T-helper 1 cell treated with Interleukin-12 subunit alpha and Interleukin-12 subunit beta and Interleukin-4 antibody, amounts not matched to agents 30 μg/mL and 1 μg/mL, for 36 hours (primary cell): ENCODE measurements at regions not wholly inside any gene's neighbourhood (a gene's known extent, or its start where the extent isn't known, plus 50 kb on each side); places are given as distances from the start of the nearest gene placed in this dataset.

Experiments used
- H3K27ac Mint-ChIP-seq: one replicate; pipeline ENCODE4 v1.8.0; 2021; ENCODE audit warnings: mild to moderate bottlenecking, mixed read lengths
- H3K27me3 Mint-ChIP-seq: one replicate; pipeline ENCODE4 v1.8.0; 2021; ENCODE audit warnings: low read depth, mixed read lengths
- H3K36me3 Mint-ChIP-seq: one replicate; pipeline ENCODE4 v1.8.0; 2021; ENCODE audit warnings: low read depth, mixed read lengths
- H3K4me1 Mint-ChIP-seq: one replicate; pipeline ENCODE4 v1.8.0; 2021; ENCODE audit warnings: low read depth, mixed read lengths
- H3K4me3 Mint-ChIP-seq: one replicate; pipeline ENCODE4 v1.8.0; 2021; ENCODE audit warnings: mild to moderate bottlenecking, moderate library complexity, mixed read lengths
- H3K9me3 Mint-ChIP-seq: one replicate; pipeline ENCODE4 v1.8.0; 2021; ENCODE audit warnings: mixed read lengths

GRCh38 chr6:169893624-169894023, 142.2 kb downstream of the ERMARD start:
- Mint-ChIP-seq H3K27ac (no peak overlapping the region), H3K27me3 (peaks cover 3% of the 10 kb centered on the region), H3K36me3 (no peaks in the 10 kb centered on the region), H3K4me3 (no peak overlapping the region), H3K4me1 (no peaks in the 10 kb centered on the region), H3K9me3 (peaks cover 9% of the 10 kb centered on the region)

- Mint-ChIP-seq H3K4me1 (no peaks in the 10 kb centered on the region), H3K27ac (no peak overlapping the region), H3K27me3 (peaks cover 3% of the 10 kb centered on the region), H3K4me3 (no peak overlapping the region), H3K36me3 (no peaks in the 10 kb centered on the region), H3K9me3 (peaks cover 5% of the 10 kb centered on the region)
These were observed 140.4 kb downstream of the ERMARD start for GRCh38 chr6:169891846-169892245.

- no peaks in the 10 kb centered on the region for H3K4me1 Mint-ChIP-seq
- H3K4me3 Mint-ChIP-seq = no peak overlapping the region
- no peaks in the 10 kb centered on the region for H3K36me3 Mint-ChIP-seq
- H3K9me3 Mint-ChIP-seq = peaks cover 5% of the 10 kb centered on the region
- H3K27ac Mint-ChIP-seq = no peak overlapping the region
- H3K27me3 Mint-ChIP-seq = peaks cover 3% of the 10 kb centered on the region
These were observed 140.0 kb downstream of the ERMARD start for GRCh38 chr6:169891421-169891820.

GRCh38 chr6:169890901-169891300, 139.5 kb downstream of the ERMARD start:
- Mint-ChIP-seq H3K9me3 (peaks cover 5% of the 10 kb centered on the region), H3K36me3 (no peaks in the 10 kb centered on the region), H3K4me3 (no peak overlapping the region), H3K4me1 (no peaks in the 10 kb centered on the region), H3K27ac (no peak overlapping the region), H3K27me3 (peaks cover 3% of the 10 kb centered on the region)

- no peak overlapping the region for H3K27ac Mint-ChIP-seq
- H3K27me3 Mint-ChIP-seq = peaks cover 3% of the 10 kb centered on the region
- no peak overlapping the region for H3K4me3 Mint-ChIP-seq
- H3K4me1 Mint-ChIP-seq = no peaks in the 10 kb centered on the region
- H3K36me3 Mint-ChIP-seq = no peaks in the 10 kb centered on the region
- H3K9me3 Mint-ChIP-seq = peaks cover 5% of the 10 kb centered on the region
These were observed 138.6 kb downstream of the ERMARD start for GRCh38 chr6:169890049-169890448.

- Mint-ChIP-seq H3K27me3 (peaks cover 3% of the 10 kb centered on the region), H3K27ac (no peak overlapping the region), H3K36me3 (no peaks in the 10 kb centered on the region), H3K4me3 (no peak overlapping the region), H3K9me3 (peaks cover 5% of the 10 kb centered on the region), H3K4me1 (no peaks in the 10 kb centered on the region)
These were observed 136.2 kb downstream of the ERMARD start for GRCh38 chr6:169887529-169888140.

GRCh38 chr6:169886631-169887227, 135.3 kb downstream of the ERMARD start:
- Mint-ChIP-seq H3K9me3 (peaks cover 5% of the 10 kb centered on the region), H3K27me3 (peaks cover 5% of the 10 kb centered on the region), H3K36me3 (no peaks in the 10 kb centered on the region), H3K4me3 (no peak overlapping the region), H3K27ac (no peak overlapping the region), H3K4me1 (no peaks in the 10 kb centered on the region)

GRCh38 chr6:169885831-169886230, 134.4 kb downstream of the ERMARD start:
- Mint-ChIP-seq H3K27me3 (peaks cover 7% of the 10 kb centered on the region), H3K9me3 (peaks cover 3% of the 10 kb centered on the region), H3K27ac (no peak overlapping the region), H3K36me3 (no peaks in the 10 kb centered on the region), H3K4me3 (no peak overlapping the region), H3K4me1 (no peaks in the 10 kb centered on the region)

- Mint-ChIP-seq H3K36me3 (no peaks in the 10 kb centered on the region), H3K27me3 (peaks cover 7% of the 10 kb centered on the region), H3K27ac (no peak overlapping the region), H3K4me3 (no peak overlapping the region), H3K4me1 (no peaks in the 10 kb centered on the region), H3K9me3 (no peaks in the 10 kb centered on the region)
These were observed 133.7 kb downstream of the ERMARD start for GRCh38 chr6:169885131-169885530.

GRCh38 chr6:169884158-169884557, 132.7 kb downstream of the ERMARD start:
- H3K27me3 Mint-ChIP-seq = peaks cover 9% of the 10 kb centered on the region

GRCh38 chr6:169883316-169883715, 131.9 kb downstream of the ERMARD start:
- Mint-ChIP-seq H3K4me1 (no peaks in the 10 kb centered on the region), H3K27ac (no peak overlapping the region), H3K36me3 (no peaks in the 10 kb centered on the region), H3K9me3 (no peaks in the 10 kb centered on the region), H3K4me3 (no peak overlapping the region), H3K27me3 (peaks cover 11% of the 10 kb centered on the region)

More at GRCh38 chr6:169884158-169884557, 132.7 kb downstream of the ERMARD start:
- Mint-ChIP-seq H3K4me3 (no peak overlapping the region), H3K4me1 (no peaks in the 10 kb centered on the region), H3K27ac (no peak overlapping the region), H3K36me3 (no peaks in the 10 kb centered on the region), H3K9me3 (no peaks in the 10 kb centered on the region)

GRCh38 chr6:169881976-169882375, 130.6 kb downstream of the ERMARD start:
- no peak overlapping the region for H3K27ac Mint-ChIP-seq
- no peak overlapping the region for H3K4me3 Mint-ChIP-seq
- H3K9me3 Mint-ChIP-seq = no peaks in the 10 kb centered on the region
- no peaks in the 10 kb centered on the region for H3K36me3 Mint-ChIP-seq
- no peaks in the 10 kb centered on the region for H3K4me1 Mint-ChIP-seq
- peaks cover 21% of the 10 kb centered on the region for H3K27me3 Mint-ChIP-seq

- Mint-ChIP-seq H3K27ac (no peak overlapping the region), H3K27me3 (peaks cover 21% of the 10 kb centered on the region), H3K36me3 (no peaks in the 10 kb centered on the region), H3K4me3 (no peak overlapping the region), H3K9me3 (no peaks in the 10 kb centered on the region), H3K4me1 (no peaks in the 10 kb centered on the region)
These were observed 130.0 kb downstream of the ERMARD start for GRCh38 chr6:169881398-169881797.

GRCh38 chr6:169880516-169880915, 129.1 kb downstream of the ERMARD start:
- no peak overlapping the region for H3K27ac Mint-ChIP-seq
- H3K27me3 Mint-ChIP-seq = peaks cover 27% of the 10 kb centered on the region
- H3K4me1 Mint-ChIP-seq = no peaks in the 10 kb centered on the region
- H3K4me3 Mint-ChIP-seq = no peak overlapping the region
- no peaks in the 10 kb centered on the region for H3K36me3 Mint-ChIP-seq
- H3K9me3 Mint-ChIP-seq = no peaks in the 10 kb centered on the region

- Mint-ChIP-seq H3K27me3 (no peaks in the 10 kb centered on the region), H3K4me3 (no peak overlapping the region), H3K27ac (no peak overlapping the region), H3K4me1 (peaks cover 2% of the 10 kb centered on the region), H3K36me3 (no peaks in the 10 kb centered on the region), H3K9me3 (no peaks in the 10 kb centered on the region)
These were observed 117.9 kb downstream of the ERMARD start for GRCh38 chr6:169869301-169869700.
